D721Med (cell line): ENCODE measurements at regions not wholly inside any gene's neighbourhood (a gene's known extent, or its start where the extent isn't known, plus 50 kb on each side); places are given as distances from the start of the nearest gene placed in this dataset.

Experiments
- DNase-seq: peaks from one replicate; pipeline ENCODE4 v3.0.0; 2011; ENCODE audit warnings: low spot score; ENCODE audit not compliant: insufficient read length
- FAIRE-seq: peaks from 2 replicates; lab custom pipeline; 2011; peaks lifted over from hg19 to GRCh38; lab: Jason Lieb, UNC
- TF ChIP-seq, protein P1 (sequence below): IDR thresholded peaks from 2 replicates; pipeline ENCODE4 v1.5.1; 2012; ENCODE audit warnings: mild to moderate bottlenecking, control low read depth; ENCODE audit not compliant: insufficient read depth; ENCODE audit errors: missing control alignments

DNA sequence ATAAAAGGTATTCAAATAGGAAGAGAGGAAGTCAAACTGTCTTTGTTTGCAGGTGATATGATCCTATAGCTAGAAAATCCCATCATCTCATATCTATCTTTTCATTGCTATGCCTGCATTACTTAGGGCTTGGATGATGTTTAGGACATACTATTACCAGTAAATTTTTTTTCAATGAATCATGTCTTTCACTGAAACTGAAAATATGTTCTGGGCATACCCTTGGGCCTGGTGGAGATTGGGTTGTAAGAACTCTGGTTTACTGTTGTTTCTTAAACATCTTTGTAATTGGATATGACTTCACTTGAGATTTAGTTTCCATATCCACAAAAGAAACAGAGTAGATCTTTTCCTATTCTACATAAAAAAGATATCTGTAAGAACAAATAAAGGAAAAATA is 502.2 kb upstream of the PRMT6 start:
- TF ChIP-seq, protein P1, sequence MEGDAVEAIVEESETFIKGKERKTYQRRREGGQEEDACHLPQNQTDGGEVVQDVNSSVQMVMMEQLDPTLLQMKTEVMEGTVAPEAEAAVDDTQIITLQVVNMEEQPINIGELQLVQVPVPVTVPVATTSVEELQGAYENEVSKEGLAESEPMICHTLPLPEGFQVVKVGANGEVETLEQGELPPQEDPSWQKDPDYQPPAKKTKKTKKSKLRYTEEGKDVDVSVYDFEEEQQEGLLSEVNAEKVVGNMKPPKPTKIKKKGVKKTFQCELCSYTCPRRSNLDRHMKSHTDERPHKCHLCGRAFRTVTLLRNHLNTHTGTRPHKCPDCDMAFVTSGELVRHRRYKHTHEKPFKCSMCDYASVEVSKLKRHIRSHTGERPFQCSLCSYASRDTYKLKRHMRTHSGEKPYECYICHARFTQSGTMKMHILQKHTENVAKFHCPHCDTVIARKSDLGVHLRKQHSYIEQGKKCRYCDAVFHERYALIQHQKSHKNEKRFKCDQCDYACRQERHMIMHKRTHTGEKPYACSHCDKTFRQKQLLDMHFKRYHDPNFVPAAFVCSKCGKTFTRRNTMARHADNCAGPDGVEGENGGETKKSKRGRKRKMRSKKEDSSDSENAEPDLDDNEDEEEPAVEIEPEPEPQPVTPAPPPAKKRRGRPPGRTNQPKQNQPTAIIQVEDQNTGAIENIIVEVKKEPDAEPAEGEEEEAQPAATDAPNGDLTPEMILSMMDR = no peak
- FAIRE-seq = no peak
- DNase-seq = no peak

DNA sequence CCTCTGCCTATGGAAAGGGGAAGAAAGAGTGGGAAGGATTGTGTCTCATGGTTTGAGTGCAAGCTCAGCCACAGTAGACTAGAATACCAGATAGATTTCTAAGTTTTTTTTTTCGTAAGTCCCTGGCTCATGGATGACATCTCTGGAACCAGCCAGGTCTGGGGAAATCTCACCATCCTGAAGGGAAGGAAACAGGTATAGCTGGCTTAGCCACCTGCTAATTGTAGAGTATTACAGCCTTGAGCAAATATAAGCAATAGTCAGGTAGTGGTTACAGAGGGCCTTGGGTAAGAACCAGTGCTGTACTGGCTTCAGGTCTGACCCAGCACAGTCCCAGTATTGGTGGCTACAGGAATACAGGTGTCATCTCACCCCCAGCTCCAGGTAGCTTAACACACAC is 500.9 kb upstream of the PRMT6 start:
- FAIRE-seq (no peak), DNase-seq (no peak)

DNA sequence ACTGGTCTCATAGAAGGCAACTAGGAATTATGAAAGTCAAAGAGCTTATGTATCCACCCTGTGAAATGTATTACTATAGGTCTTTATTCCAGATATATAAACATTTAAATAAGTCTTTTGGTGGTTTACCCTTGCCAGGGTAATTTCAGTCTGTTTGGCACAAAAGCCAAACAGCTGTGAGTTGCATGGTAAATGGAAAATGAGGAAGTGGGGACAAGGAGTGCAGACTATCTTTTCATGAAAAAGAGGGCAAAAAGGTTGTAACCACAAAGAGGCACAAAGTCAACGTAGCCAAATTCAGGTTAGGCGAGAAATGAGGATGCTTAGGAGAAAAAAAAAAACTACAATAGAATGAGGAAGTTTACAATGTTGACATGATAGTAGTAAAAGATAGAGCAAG is 492.3 kb upstream of the PRMT6 start:
- TF ChIP-seq, protein P1 = no peak
- FAIRE-seq = no peak
- no peak for DNase-seq

More for the DNA sequence above, 500.9 kb upstream of the PRMT6 start:
- TF ChIP-seq, protein P1 = no peak

GRCh38 chr1:106568201-106568974 is 488.1 kb upstream of the PRMT6 start:
- FAIRE-seq (no peak), DNase-seq (no peak)
- TF ChIP-seq, protein P1 = no peak

DNA sequence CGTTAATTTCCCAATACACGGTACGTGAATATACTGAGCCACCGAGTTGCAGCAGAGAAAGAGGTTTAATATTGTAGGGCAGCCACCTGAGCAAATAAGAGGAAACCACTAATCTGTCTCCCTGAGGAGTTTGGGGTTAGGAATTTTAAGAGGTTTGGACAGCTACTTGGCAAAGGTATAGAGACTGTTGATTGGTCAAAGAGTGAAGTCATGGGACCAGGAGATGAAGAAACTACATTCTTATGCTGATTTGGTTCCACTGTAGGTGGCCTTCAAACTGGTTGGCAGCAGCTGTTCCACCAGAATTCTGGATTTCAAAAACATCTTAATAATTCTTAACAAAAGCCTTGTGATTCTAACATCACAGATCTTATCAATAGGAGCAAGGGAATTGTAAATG is 485.4 kb upstream of the PRMT6 start:
- DNase-seq = no peak
- no peak for FAIRE-seq
- TF ChIP-seq, protein P1 = no peak

GRCh38 chr1:106584107-106584506 is 472.4 kb upstream of the PRMT6 start:
- TF ChIP-seq, protein P1 = no peak
- FAIRE-seq = no peak
- DNase-seq = no peak

DNA sequence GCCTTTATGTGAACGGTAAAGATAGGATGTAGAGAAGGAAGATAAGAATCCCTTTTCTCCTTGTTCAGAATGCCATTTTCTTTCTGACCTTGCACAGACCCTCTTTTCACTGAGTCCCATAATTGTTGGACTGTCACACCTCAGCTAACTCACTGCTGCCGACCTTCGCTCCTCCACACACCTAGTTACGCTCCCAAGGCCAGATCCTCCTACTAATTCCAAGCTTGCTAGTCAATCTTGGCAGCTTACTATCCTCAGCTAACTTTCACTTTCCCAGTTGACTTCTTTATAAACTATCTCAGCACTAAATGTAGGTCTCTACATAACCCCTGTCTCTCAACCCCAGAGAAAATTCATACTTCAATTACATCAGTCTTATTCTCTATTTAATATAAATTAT is 471.8 kb upstream of the PRMT6 start:
- no peak for FAIRE-seq
- TF ChIP-seq, protein P1 = no peak
- no peak for DNase-seq
